Transverse colon (tissue), 4 donors: ENCODE measurements at regions not wholly inside any gene's neighbourhood (a gene's known extent, or its start where the extent isn't known, plus 50 kb on each side); places are given as distances from the start of the nearest gene placed in this dataset.

Experiments used
- DNase-seq: peaks from one replicate; pipeline ENCODE4 v3.0.0-alpha.2; 2019
- H3K27ac ChIP-seq, 4 donors: fragments of 200-600 bp; sonication (generic); 2 replicates each; pipeline ENCODE4 v1.5.1; 2016 to 2018; ENCODE audit warnings: inconsistent platforms in 4 of 4
- H3K27me3 ChIP-seq: fragments of 200-600 bp; sonication (generic); 2 replicates; pipeline ENCODE4 v1.5.1; 2017; ENCODE audit warnings: inconsistent platforms
- H3K36me3 ChIP-seq, 4 donors: fragments of 200-600 bp; sonication (generic); 2 replicates each; pipeline ENCODE4 v1.5.1; 2017 to 2019; ENCODE audit warnings: inconsistent platforms in 4 of 4
- H3K4me1 ChIP-seq, 4 donors: fragments of 200-600 bp; sonication (generic); 2 replicates each; pipeline ENCODE4 v1.5.1; 2017 to 2020; ENCODE audit warnings: inconsistent platforms in 4 of 4
- H3K4me3 ChIP-seq, 4 donors: fragments of 200-600 bp; sonication (generic); 1 replicate in 1 of 4; 2 replicates in 3 of 4; pipeline versions ENCODE4 v1.5.1 to v1.6.1; 2017 to 2019; ENCODE audit warnings: inconsistent platforms in 4 of 4
- H3K9me3 ChIP-seq, 2 donors: fragments of 200-600 bp; sonication (generic); 2 replicates each; pipeline ENCODE4 v1.5.1; 2017 to 2019; ENCODE audit warnings: inconsistent platforms in 2 of 2
- EP300 ChIP-seq: sonication (generic); formaldehyde crosslinking; IDR thresholded peaks from one replicate; pipeline ENCODE4 v1.6.1; 2017; ENCODE audit warnings: antibody characterized with exemption, low read depth
- POLR2A ChIP-seq: fragments of 450-650 bp; IDR thresholded peaks from one replicate; pipeline ENCODE4 v1.6.1; 2016; ENCODE audit warnings: antibody characterized with exemption, mild to moderate bottlenecking, moderate library complexity
- POLR2AphosphoS5 ChIP-seq, 3 donors: sonication (generic); formaldehyde crosslinking; IDR thresholded peaks; one replicate each; pipeline ENCODE4 v1.6.1; 2016; ENCODE audit warnings: antibody characterized with exemption in 3 of 3
- WGBS, 2 donors: methylation state at CpG; one replicate each; pipeline ENCODE4 v1.1.5; 2018; ENCODE audit warnings: low coverage in 1 of 2; 5-methylcytosine and 5-hydroxymethylcytosine counted together
- in situ Hi-C, 4 donors: fragments of 200-750 bp; cut with MboI; loops; one replicate each; pipeline versions ENCODE4 v1.15.0 to v1.15.1; 2017; ENCODE audit warnings: low sequenced_read_pairs in 3 of 4, low pct_ligation_motif_present in 1 of 4, low pct_unique_long_range_greater_than_20kb in 1 of 4
- intact Hi-C: fragments of 100-400 bp; cut with DNase I; formaldehyde crosslinking; loops from one replicate; pipeline ENCODE4 v1.15.1; 2023; ENCODE audit warnings: low total_unique reads
- TF ChIP-seq, protein P1 (sequence below), 5 experiments: fragments of 200-600 bp in 3 of 5; fragments of 450-650 bp in 2 of 5; sonication (generic) in 3 of 5; IDR thresholded peaks; 1 replicate in 2 of 5; 2 replicates in 3 of 5; pipeline ENCODE4 v1.5.1; 2016 to 2017; ENCODE audit warnings: antibody characterized with exemption in 5 of 5, inconsistent platforms in 3 of 5, mild to moderate bottlenecking in 2 of 5, moderate library complexity in 1 of 5

GRCh38 chr13:21925720-21926119 lies 254.8 kb downstream of the FGF9 start:
- Histone ChIP-seq H3K4me3 (no peak overlapping the region), H3K27me3 (no peaks in the 10 kb centered on the region), H3K27ac (no peak overlapping the region), H3K36me3 (no peaks in the 10 kb centered on the region), H3K4me1 (no peaks in the 10 kb centered on the region), H3K9me3 (no peaks in the 10 kb centered on the region)
- no peak for DNase-seq
- TF ChIP-seq POLR2A (no peak), POLR2AphosphoS5 (IDR thresholded peaks at IDR 0.05) (no peak), EP300 (no peak)
- TF ChIP-seq, protein P1, sequence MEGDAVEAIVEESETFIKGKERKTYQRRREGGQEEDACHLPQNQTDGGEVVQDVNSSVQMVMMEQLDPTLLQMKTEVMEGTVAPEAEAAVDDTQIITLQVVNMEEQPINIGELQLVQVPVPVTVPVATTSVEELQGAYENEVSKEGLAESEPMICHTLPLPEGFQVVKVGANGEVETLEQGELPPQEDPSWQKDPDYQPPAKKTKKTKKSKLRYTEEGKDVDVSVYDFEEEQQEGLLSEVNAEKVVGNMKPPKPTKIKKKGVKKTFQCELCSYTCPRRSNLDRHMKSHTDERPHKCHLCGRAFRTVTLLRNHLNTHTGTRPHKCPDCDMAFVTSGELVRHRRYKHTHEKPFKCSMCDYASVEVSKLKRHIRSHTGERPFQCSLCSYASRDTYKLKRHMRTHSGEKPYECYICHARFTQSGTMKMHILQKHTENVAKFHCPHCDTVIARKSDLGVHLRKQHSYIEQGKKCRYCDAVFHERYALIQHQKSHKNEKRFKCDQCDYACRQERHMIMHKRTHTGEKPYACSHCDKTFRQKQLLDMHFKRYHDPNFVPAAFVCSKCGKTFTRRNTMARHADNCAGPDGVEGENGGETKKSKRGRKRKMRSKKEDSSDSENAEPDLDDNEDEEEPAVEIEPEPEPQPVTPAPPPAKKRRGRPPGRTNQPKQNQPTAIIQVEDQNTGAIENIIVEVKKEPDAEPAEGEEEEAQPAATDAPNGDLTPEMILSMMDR (IDR thresholded peaks at IDR 0.05) = no peak
- in situ Hi-C loops = no loop called here
- 88 to 94% methylated on average over 3 to 6 of the region's 6 CpGs for WGBS, 2 donors
- intact Hi-C loops = no loop called here

- H3K27me3 ChIP-seq = no peaks in the 10 kb centered on the region
- WGBS, 2 donors = 40 to 85% methylated on average over 1 to 15 of the region's 15 CpGs
- no peak overlapping the region for H3K27ac ChIP-seq
- peaks cover 0 to 5% (median 0%) of the 10 kb centered on the region in 4 donors for H3K4me1 ChIP-seq
- in situ Hi-C loops (no loop called here), intact Hi-C loops (no loop called here)
- no peak for DNase-seq
- TF ChIP-seq POLR2A (no peak), POLR2AphosphoS5 (IDR thresholded peaks at IDR 0.05) (no peak), EP300 (no peak)
- TF ChIP-seq, protein P1 (IDR thresholded peaks at IDR 0.05) = no peak
- H3K36me3 ChIP-seq = no peaks in the 10 kb centered on the region
- no peaks in the 10 kb centered on the region for H3K9me3 ChIP-seq
- no peak overlapping the region for H3K4me3 ChIP-seq
These were observed 258.5 kb downstream of the FGF9 start for GRCh38 chr13:21929400-21929799.

DNA sequence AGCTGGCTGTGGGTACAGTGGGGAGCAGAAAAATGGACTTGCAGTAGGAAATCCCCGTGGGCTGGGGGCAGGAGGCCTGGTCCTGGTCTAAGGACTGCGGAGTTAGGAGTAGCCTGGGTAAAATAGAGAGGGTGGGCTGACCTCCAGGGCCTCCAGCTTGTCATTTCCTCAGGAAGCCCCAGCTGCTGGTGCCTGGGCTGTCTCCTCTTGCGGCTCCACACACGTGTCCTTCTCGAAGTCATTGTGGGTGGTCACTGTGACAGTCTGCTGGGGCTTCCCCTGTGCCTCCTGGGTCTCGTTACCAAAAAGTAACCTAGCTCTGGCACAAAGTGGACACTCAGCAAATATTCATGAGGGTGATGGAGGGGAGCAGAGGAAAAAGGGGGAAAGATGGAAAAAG lies 259.7 kb downstream of the FGF9 start:
- no peak overlapping the region for H3K27ac ChIP-seq
- no peak for DNase-seq
- no peaks in the 10 kb centered on the region for H3K27me3 ChIP-seq
- H3K4me1 ChIP-seq = peaks cover 0 to 5% (median 0%) of the 10 kb centered on the region in 4 donors
- TF ChIP-seq POLR2A (no peak), POLR2AphosphoS5 (IDR thresholded peaks at IDR 0.05) (no peak)
- TF ChIP-seq, protein P1 (IDR thresholded peaks at IDR 0.05) = no peak
- no peaks in the 10 kb centered on the region for H3K9me3 ChIP-seq
- 57 to 60% methylated on average over 1 to 6 of the region's 6 CpGs for whole genome bisulfite sequencing, 2 donors
- in situ Hi-C loops (no loop called here), intact Hi-C loops (no loop called here)
- no peaks in the 10 kb centered on the region for H3K36me3 ChIP-seq
- no peak overlapping the region for H3K4me3 ChIP-seq

- in situ Hi-C loops = no loop called here
- no peak overlapping the region for H3K27ac ChIP-seq
- H3K27me3 ChIP-seq = no peaks in the 10 kb centered on the region
- H3K4me3 ChIP-seq = no peak overlapping the region
- H3K9me3 ChIP-seq = no peaks in the 10 kb centered on the region
- peaks cover 0 to 5% (median 0%) of the 10 kb centered on the region in 4 donors for H3K4me1 ChIP-seq
- no peak for DNase-seq
- intact Hi-C loops = no loop called here
- no peak for TF ChIP-seq POLR2A
- TF ChIP-seq POLR2AphosphoS5 (IDR thresholded peaks at IDR 0.05) = no peak
- TF ChIP-seq, protein P1 (IDR thresholded peaks at IDR 0.05) = no peak
- no peak for TF ChIP-seq EP300
- H3K36me3 ChIP-seq = no peaks in the 10 kb centered on the region
- WGBS, 2 donors = 59 to 76% methylated on average over 2 of the region's 2 CpGs
These were observed 261.7 kb downstream of the FGF9 start for GRCh38 chr13:21932578-21932977.
